ENCODE measurements at regions not wholly inside any gene's neighbourhood (a gene's known extent, or its start where the extent isn't known, plus 50 kb on each side); places are given as distances from the start of the nearest gene placed in this dataset.
"Not testable (repeated sequence)": the region's sequence is repeated elsewhere in the genome, so short reads cannot be mapped to it uniquely, and the experiment has no call there.

- ChIA-PET CTCF (no interaction called here), POLR2A (no interaction called here)
- Histone ChIP-seq H3K27me3 (ENCODE audit: control insufficient read depth, insufficient read depth, low read length) (no peaks in the 10 kb centered on the region), H3K4me3 (ENCODE audit: low read depth, low read length) (no peak overlapping the region), H3K36me3 (ENCODE audit: control insufficient read depth, insufficient read depth, low read length) (no peaks in the 10 kb centered on the region)
- TF ChIP-seq CTCF (IDR thresholded peaks at IDR 0.05; ENCODE audit: insufficient read depth, low read depth, low read length): no peak
- no peak for DNase-seq (ENCODE audit: low read depth)
Observed at GRCh38 chr10:56472978-56473377, 111.9 kb upstream of the ZWINT start.

- Histone ChIP-seq H3K27me3 (ENCODE audit: control insufficient read depth, insufficient read depth, low read length) (no peaks in the 10 kb centered on the region), H3K4me3 (ENCODE audit: low read depth, low read length) (no peak overlapping the region), H3K36me3 (ENCODE audit: control insufficient read depth, insufficient read depth, low read length) (no peaks in the 10 kb centered on the region)
- POLR2A ChIA-PET: no interaction called here
- CTCF ChIA-PET: no interaction called here
- DNase-seq (ENCODE audit: low read depth): no peak
- TF ChIP-seq CTCF (IDR thresholded peaks at IDR 0.05; ENCODE audit: insufficient read depth, low read depth, low read length): no peak
Observed at GRCh38 chr10:56470701-56471100, 109.6 kb upstream of the ZWINT start.

- TF ChIP-seq CTCF (IDR thresholded peaks at IDR 0.05; ENCODE audit: insufficient read depth, low read depth, low read length): no peak
- CTCF ChIA-PET: interaction anchor here (0.7 kb wide), 1 partner anchor 223 kb away, joined by 3 read pairs; no protein-coding TSS in a partner anchor
Observed at GRCh38 chr10:56469482-56469881, 108.4 kb upstream of the ZWINT start.

GRCh38 chr10:56466005-56466404, 104.9 kb upstream of the ZWINT start:
- CTCF ChIA-PET: no interaction called here
- POLR2A ChIA-PET: no interaction called here
- no peak for DNase-seq (ENCODE audit: low read depth)
- TF ChIP-seq CTCF (IDR thresholded peaks at IDR 0.05; ENCODE audit: insufficient read depth, low read depth, low read length): no peak
- no peaks in the 10 kb centered on the region for H3K27me3 ChIP-seq (ENCODE audit: control insufficient read depth, insufficient read depth, low read length)
- H3K36me3 ChIP-seq (ENCODE audit: control insufficient read depth, insufficient read depth, low read length): no peaks in the 10 kb centered on the region
- no peak overlapping the region for H3K4me3 ChIP-seq (ENCODE audit: low read depth, low read length)

More at GRCh38 chr10:56469482-56469881, 108.4 kb upstream of the ZWINT start:
- POLR2A ChIA-PET: no interaction called here
- Histone ChIP-seq H3K36me3 (ENCODE audit: control insufficient read depth, insufficient read depth, low read length) (no peaks in the 10 kb centered on the region), H3K27me3 (ENCODE audit: control insufficient read depth, insufficient read depth, low read length) (no peaks in the 10 kb centered on the region), H3K4me3 (ENCODE audit: low read depth, low read length) (no peak overlapping the region)
- no peak for DNase-seq (ENCODE audit: low read depth)

GRCh38 chr10:56449770-56450169, 88.7 kb upstream of the ZWINT start:
- CTCF ChIA-PET: no interaction called here
- Histone ChIP-seq H3K4me3 (ENCODE audit: low read depth, low read length) (no peak overlapping the region), H3K36me3 (ENCODE audit: control insufficient read depth, insufficient read depth, low read length) (no peaks in the 10 kb centered on the region), H3K27me3 (ENCODE audit: control insufficient read depth, insufficient read depth, low read length) (no peaks in the 10 kb centered on the region)
- POLR2A ChIA-PET: no interaction called here
- no peak for DNase-seq (ENCODE audit: low read depth)
- TF ChIP-seq CTCF (IDR thresholded peaks at IDR 0.05; ENCODE audit: insufficient read depth, low read depth, low read length): no peak

- DNase-seq (ENCODE audit: low read depth); H3K4me3 ChIP-seq (ENCODE audit: low read depth, low read length); H3K27me3 ChIP-seq (ENCODE audit: control insufficient read depth, insufficient read depth, low read length); CTCF ChIA-PET; POLR2A ChIA-PET; H3K36me3 ChIP-seq (ENCODE audit: control insufficient read depth, insufficient read depth, low read length): not testable (repeated sequence)
Observed at GRCh38 chr10:56447613-56448012, 86.6 kb upstream of the ZWINT start.

GRCh38 chr10:56441337-56441736, 80.3 kb upstream of the ZWINT start:
- CTCF ChIA-PET; H3K27me3 ChIP-seq (ENCODE audit: control insufficient read depth, insufficient read depth, low read length); H3K36me3 ChIP-seq (ENCODE audit: control insufficient read depth, insufficient read depth, low read length); DNase-seq (ENCODE audit: low read depth); POLR2A ChIA-PET; H3K4me3 ChIP-seq (ENCODE audit: low read depth, low read length): not testable (repeated sequence)
